GM21390 (cell line): ENCODE measurements at regions not wholly inside any gene's neighbourhood (a gene's known extent, or its start where the extent isn't known, plus 50 kb on each side); places are given as distances from the start of the nearest gene placed in this dataset.

Experiments
- ATAC-seq: cut with Tn5 transposase; IDR thresholded peaks from one replicate; pipeline ENCODE4 v1.9.1; 2021; ENCODE audit not compliant: unreplicated experiment

GRCh38 chr7:67955061-67955460, 958.4 kb downstream of the TYW1 start:
- no peak for ATAC-seq

DNA sequence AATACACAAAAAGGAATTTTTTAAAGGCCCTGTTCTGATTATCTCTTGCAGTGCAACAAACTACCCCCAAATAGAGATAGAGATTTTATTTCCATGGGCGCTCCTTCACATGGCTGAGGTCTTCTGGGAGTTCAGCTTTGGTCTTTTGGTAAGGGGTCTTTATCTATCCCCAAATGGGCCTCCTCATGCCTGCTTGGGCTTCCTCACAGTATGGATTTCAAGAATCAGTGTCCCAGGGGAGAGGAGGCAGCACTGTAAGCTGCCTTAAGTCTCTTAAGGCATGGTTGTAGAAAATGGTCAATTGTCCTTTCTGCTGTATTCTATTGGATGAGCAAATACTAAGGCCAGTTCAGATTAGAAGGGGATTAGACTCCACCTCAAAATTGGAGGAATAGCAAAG, 966.2 kb downstream of the TYW1 start:
- no peak for ATAC-seq

DNA sequence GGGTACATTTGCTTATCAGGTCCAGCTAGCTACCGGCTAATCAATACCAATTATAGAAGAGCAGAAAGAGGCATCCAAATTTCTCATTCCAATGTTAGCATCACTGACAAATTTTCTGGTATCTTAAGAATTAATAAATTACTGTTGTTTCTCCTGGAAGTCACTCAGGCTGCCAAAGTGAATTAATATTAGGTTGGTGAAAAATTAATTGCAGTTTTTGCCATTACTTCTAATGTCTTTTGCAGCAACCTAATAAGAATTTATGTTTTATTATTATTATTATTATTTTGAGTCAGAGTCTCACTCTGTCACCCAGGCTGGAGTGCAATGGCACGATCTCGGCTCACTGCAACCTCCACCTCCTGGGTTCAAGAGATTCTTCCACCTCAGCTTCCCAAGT, 979.9 kb downstream of the TYW1 start:
- ATAC-seq = no peak

DNA sequence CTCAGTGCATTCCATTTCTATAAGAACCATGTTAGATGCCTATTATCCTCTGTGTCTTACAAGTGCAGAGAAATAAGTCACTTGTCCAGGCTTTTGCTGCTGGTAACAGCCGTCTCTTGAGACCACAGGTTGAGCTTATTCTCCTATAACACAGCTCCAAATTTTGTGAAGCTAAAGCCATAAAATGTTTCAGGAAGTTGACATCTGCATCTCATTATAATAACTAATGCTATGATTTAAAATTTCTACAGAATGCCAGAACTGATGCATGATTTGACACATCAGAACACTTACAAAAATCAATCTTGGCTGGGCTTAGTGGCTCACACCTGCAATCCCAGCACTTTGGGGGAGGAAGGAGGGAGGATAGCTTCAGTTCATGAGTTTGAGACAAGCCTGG, 986.9 kb downstream of the TYW1 start:
- no peak for ATAC-seq

- no peak for ATAC-seq
Measured at GRCh38 chr7:67984326-67984725, 987.7 kb downstream of the TYW1 start.

- no peak for ATAC-seq
Measured at GRCh38 chr7:67989142-67989541, 992.5 kb downstream of the TYW1 start.

DNA sequence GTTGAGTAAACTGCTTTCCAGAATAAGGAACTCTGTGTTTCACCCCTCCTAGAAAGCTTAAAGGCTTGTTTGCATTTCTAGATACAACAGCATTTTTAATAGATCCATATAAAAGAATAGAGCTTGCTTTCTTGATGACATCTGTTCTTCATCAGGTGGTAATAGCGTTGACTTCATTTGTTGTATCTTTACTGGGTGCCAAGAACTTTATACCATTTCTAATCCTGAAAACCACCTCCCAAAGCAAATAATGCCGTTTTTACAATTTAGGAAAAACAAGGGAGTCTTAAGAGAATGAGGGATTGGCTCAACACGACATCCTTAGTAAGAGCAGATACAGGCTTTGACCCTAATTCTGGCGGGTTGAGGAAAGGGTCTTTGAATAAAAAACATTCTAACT, 993.4 kb downstream of the TYW1 start:
- no peak for ATAC-seq

- no peak for ATAC-seq
Measured at GRCh38 chr7:67990716-67991115, 994.1 kb downstream of the TYW1 start.

GRCh38 chr7:67992287-67992686, 995.7 kb downstream of the TYW1 start:
- no peak for ATAC-seq

- ATAC-seq = no peak
Measured at GRCh38 chr7:68005992-68006391, 1009.4 kb downstream of the TYW1 start.

GRCh38 chr7:68006619-68007018, 1010.0 kb downstream of the TYW1 start:
- no peak for ATAC-seq

DNA sequence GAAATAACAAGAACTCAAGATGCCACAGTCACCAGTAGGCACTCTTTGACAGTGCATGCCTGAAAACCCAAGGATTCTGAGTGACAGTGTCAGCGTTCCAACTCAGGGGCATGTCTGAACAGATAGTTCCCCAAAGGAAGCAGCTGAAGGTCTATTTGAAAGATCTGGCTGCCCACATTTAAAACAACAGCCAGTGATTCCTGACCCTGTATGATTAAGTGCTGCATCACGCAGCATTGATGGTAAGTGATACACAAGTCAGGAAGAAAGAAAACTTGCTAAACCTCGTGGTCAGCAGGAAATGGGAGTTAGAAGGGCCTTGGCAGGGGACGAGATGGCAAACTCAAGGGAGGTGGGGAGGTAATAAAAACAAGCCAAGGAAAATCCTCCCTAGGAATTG, 1013.1 kb downstream of the TYW1 start:
- no peak for ATAC-seq

DNA sequence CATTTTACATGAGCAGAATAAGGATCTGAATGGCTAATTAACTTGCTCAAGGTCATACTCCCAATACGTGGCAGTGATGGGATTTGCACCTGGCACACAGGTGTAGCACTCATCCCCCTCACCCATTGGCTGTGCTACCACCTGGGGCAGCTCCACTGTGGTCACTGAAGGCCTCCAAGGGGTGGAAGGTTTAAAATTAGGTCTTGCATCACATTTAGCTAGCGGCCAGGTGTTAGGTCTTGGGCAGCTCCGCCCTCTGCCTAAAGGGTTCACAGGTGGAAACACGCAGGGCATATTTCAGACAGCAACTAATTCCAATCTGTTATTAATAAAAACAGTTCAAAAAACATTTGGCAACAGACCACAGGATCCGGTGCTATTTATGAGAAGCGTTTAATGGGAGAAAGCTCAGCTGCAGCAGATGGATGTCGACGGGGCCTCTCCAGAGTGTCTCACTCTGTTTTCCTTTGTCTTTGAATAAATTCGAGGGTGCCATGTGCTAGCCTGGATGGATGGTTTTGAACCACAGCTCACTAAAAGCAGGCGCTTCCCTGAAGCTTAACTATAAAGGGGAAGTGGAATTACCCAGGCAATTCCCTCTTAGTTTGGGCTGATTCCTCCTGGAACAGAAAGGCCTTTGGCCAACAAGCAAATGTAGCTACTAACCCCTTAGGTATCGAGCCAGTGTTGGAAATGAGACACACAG, 1017.6 kb downstream of the TYW1 start:
- no peak for ATAC-seq

DNA sequence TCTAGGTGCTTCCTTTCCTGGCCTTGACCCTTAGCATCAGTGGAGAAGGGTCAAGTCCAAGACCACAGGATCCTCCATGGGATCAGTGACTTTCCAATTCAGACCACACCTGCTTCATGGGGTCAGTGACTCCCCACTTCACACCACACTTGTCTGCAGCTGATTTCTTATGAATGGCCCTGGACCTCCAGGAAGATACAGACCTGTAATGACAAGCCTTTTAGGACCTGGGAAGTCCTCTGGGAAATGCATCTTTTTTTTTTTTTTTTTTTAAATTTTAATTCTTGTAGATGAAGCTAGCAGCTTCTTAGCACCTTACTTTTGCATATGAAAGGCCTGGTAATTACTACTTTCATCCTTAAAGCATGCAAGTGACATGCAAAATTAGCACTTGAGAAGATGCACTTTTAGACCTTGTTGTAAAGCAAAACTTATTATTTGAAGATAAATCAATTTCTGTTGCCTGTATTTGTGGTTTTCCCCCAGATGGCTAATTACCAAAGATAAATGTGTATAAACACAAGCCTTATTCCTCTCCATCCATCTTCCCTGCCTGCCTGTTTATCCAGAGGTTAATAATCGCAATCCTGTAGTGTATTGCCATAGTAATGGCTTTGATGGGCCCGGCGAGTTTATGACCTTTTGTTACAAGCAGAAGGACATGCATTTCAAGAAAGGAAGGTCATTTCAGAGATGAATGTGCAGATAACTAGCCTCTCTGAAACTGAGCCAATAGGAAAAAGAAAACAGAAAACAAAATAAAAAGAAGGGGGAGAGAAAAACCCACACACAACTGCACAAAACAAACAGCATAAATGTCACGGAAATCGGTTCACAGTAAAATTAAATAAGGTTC, 1018.7 kb downstream of the TYW1 start:
- no peak for ATAC-seq

GRCh38 chr7:68015978-68016532, 1019.4 kb downstream of the TYW1 start:
- ATAC-seq = no peak

DNA sequence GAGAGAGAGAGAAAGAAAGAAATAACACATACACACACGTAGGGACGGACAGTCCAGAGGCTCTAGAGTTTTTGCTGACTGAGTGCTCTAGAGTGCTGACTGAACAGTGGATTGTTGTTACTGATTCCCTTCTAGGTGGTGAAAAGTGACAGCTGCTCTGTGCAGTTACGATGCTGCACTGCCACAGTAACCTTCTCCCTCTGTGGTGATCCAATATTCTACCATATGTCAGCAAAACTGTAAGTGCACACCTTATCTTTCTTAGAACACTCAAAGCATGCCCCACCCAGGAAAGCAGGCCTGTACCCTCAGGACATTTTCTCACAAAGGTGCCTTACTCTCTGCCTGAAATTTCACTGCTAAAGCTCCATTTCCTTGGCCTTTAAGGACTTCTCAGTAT, 1023.5 kb downstream of the TYW1 start:
- ATAC-seq = no peak

- no peak for ATAC-seq
Measured at GRCh38 chr7:68025369-68025768, 1028.7 kb downstream of the TYW1 start.

GRCh38 chr7:68030530-68030929, 1033.9 kb downstream of the TYW1 start:
- no peak for ATAC-seq

DNA sequence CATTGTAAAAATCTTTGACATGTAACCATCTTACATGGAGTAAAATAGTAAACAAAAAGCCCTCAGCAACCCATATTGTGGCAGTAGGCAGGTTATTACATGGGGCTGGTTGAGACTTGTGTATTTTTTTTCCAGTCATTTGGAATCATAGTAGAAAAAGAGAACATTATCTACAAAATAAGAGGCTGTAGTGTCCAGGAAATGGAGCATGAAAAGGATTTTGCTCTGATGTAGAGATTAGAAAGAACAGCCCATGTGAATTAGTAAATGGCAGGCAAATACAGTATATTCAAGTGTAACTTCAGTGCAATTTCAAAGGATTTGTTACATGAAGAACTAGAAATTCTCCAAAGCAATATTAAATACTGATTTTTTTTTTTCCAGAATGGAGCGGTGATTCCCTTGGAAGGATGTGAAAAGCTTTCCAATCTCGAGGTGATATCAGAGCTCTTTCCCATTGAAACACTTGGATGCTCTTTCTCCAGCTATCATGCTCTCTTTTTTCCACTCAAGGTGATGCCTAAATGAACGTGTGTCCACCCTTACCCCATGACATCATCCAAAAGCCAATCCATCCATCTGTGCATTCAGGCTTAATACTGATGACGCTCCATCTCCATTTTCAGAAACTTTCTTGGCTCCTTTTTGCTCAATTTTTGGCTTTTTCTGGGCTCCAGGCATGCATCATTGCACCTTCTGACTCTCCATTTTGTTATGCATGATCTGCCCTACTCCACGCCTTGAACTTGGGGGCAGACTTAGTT, 1034.7 kb downstream of the TYW1 start:
- ATAC-seq = no peak

- no peak for ATAC-seq
Measured at GRCh38 chr7:68038621-68039314, 1042.1 kb downstream of the TYW1 start.

DNA sequence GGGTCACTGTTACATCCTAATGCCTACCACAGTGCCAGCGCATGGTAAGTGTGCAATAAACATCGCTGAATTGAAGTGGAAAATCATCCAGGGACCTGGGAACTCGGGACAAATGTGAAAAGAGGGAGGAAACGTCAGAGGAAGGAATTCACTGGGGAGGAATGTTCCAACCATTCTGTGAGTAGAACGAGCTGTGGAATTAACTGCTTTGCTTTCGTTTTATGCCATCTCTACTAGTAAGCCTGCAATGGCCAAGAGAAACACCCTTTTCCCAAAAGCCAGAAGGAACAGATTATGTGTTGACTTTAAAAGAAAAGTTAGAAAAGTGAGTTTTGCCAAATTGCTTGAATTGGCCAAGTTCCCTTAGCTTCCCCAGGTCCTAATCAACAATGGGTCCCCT, 1044.9 kb downstream of the TYW1 start:
- no peak for ATAC-seq
